ENCODE measurements at regions not wholly inside any gene's neighbourhood (a gene's known extent, or its start where the extent isn't known, plus 50 kb on each side); places are given as distances from the start of the nearest gene placed in this dataset.

- no peaks in the 10 kb centered on the region for H4K20me1 ChIP-seq (ENCODE audit: insufficient read depth, low read length)
- no peaks in the 10 kb centered on the region for H3K79me2 ChIP-seq (ENCODE audit: low read length)
- no peaks in the 10 kb centered on the region for H3K27me3 ChIP-seq (replicated peaks; ENCODE audit: insufficient read depth, low read length)
- peaks cover 28% of the 10 kb centered on the region for H3F3A ChIP-seq (ENCODE audit: insufficient read depth, low read length)
- DNase-seq: no peak
- no peaks in the 10 kb centered on the region for H3K9me2 ChIP-seq (replicated peaks; ENCODE audit: insufficient read depth, low read length)
- peak overlapping the region; percentile 67 for H3K4me2 ChIP-seq (ENCODE audit: low read depth, low read length)
- no peaks in the 10 kb centered on the region for H3K36me3 ChIP-seq (replicated peaks; ENCODE audit: insufficient read depth, low read length)
- peak overlapping the region; percentile 30 for H3K9ac ChIP-seq (ENCODE audit: low read length)
- no peaks in the 10 kb centered on the region for H3K9me3 ChIP-seq (replicated peaks; ENCODE audit: insufficient read depth, low read length)
- TF ChIP-seq EZH2phosphoT487 (IDR thresholded peaks at IDR 0.05; ENCODE audit: low read length): no peak
- no peak for TF ChIP-seq CTCF (IDR thresholded peaks at IDR 0.05; ENCODE audit: low read length)
- no peak for TF ChIP-seq EZH2 (optimal IDR thresholded peaks at IDR 0.05; ENCODE audit: low read depth, low read length)
- peaks cover 12% of the 10 kb centered on the region for H3K4me1 ChIP-seq (ENCODE audit: low read length)
- peak overlapping the region; percentile 82 for H3K27ac ChIP-seq (ENCODE audit: low read length)
- H3K4me3 ChIP-seq (ENCODE audit: low read length): peak overlapping the region; percentile 55
- peak overlapping the region; percentile 67 for H2AFZ ChIP-seq (ENCODE audit: low read length)
Measured at GRCh38 chr7:124412531-124412930, 353.1 kb downstream of the GPR37 start.

GRCh38 chr7:124411796-124412195 lies 353.8 kb downstream of the GPR37 start:
- peak overlapping the region; percentile 67 for H2AFZ ChIP-seq (ENCODE audit: low read length)
- no peak for TF ChIP-seq EZH2phosphoT487 (IDR thresholded peaks at IDR 0.05; ENCODE audit: low read length)
- TF ChIP-seq EZH2 (optimal IDR thresholded peaks at IDR 0.05; ENCODE audit: low read depth, low read length): no peak
- TF ChIP-seq CTCF (IDR thresholded peaks at IDR 0.05; ENCODE audit: low read length): no peak
- H3K27me3 ChIP-seq (replicated peaks; ENCODE audit: insufficient read depth, low read length): no peaks in the 10 kb centered on the region
- DNase-seq: peak; percentile 86
- H3K9me2 ChIP-seq (replicated peaks; ENCODE audit: insufficient read depth, low read length): no peaks in the 10 kb centered on the region
- H3K4me3 ChIP-seq (ENCODE audit: low read length): peak overlapping the region; percentile 55
- H3K36me3 ChIP-seq (replicated peaks; ENCODE audit: insufficient read depth, low read length): no peaks in the 10 kb centered on the region
- peaks cover 12% of the 10 kb centered on the region for H3K4me1 ChIP-seq (ENCODE audit: low read length)
- no peaks in the 10 kb centered on the region for H4K20me1 ChIP-seq (ENCODE audit: insufficient read depth, low read length)
- peak overlapping the region; percentile 82 for H3K27ac ChIP-seq (ENCODE audit: low read length)
- H3K9me3 ChIP-seq (replicated peaks; ENCODE audit: insufficient read depth, low read length): no peaks in the 10 kb centered on the region
- H3K4me2 ChIP-seq (ENCODE audit: low read depth, low read length): peak overlapping the region; percentile 67
- H3F3A ChIP-seq (ENCODE audit: insufficient read depth, low read length): peaks cover 28% of the 10 kb centered on the region
- no peaks in the 10 kb centered on the region for H3K79me2 ChIP-seq (ENCODE audit: low read length)
- peak overlapping the region; percentile 30; the same call in 1 of the 2 replicates for H3K9ac ChIP-seq (ENCODE audit: low read length)

GRCh38 chr7:124403587-124403986 lies 362.0 kb downstream of the GPR37 start:
- H3K36me3 ChIP-seq (replicated peaks; ENCODE audit: insufficient read depth, low read length): no peaks in the 10 kb centered on the region
- no peaks in the 10 kb centered on the region for H3K9me2 ChIP-seq (replicated peaks; ENCODE audit: insufficient read depth, low read length)
- H4K20me1 ChIP-seq (ENCODE audit: insufficient read depth, low read length): no peaks in the 10 kb centered on the region
- no peak for DNase-seq
- H3F3A ChIP-seq (ENCODE audit: insufficient read depth, low read length): peaks cover 7% of the 10 kb centered on the region
- peaks cover 18% of the 10 kb centered on the region for H3K4me1 ChIP-seq (ENCODE audit: low read length)
- H3K4me3 ChIP-seq (ENCODE audit: low read length): no peak overlapping the region
- no peak overlapping the region for H3K4me2 ChIP-seq (ENCODE audit: low read depth, low read length)
- no peaks in the 10 kb centered on the region for H3K27me3 ChIP-seq (replicated peaks; ENCODE audit: insufficient read depth, low read length)
- H3K9me3 ChIP-seq (replicated peaks; ENCODE audit: insufficient read depth, low read length): no peaks in the 10 kb centered on the region
- H3K9ac ChIP-seq (ENCODE audit: low read length): no peak overlapping the region
- no peak overlapping the region for H3K27ac ChIP-seq (ENCODE audit: low read length)
- no peak overlapping the region for H2AFZ ChIP-seq (ENCODE audit: low read length)
- no peak for TF ChIP-seq EZH2 (optimal IDR thresholded peaks at IDR 0.05; ENCODE audit: low read depth, low read length)
- TF ChIP-seq CTCF (IDR thresholded peaks at IDR 0.05; ENCODE audit: low read length): no peak
- no peak for TF ChIP-seq EZH2phosphoT487 (IDR thresholded peaks at IDR 0.05; ENCODE audit: low read length)
- H3K79me2 ChIP-seq (ENCODE audit: low read length): no peaks in the 10 kb centered on the region

Data from MM.1S (cell line).